GM23248 (cell line): ENCODE measurements at regions not wholly inside any gene's neighbourhood (a gene's known extent, or its start where the extent isn't known, plus 50 kb on each side); places are given as distances from the start of the nearest gene placed in this dataset.

ENCODE experiments used
- DNase-seq: peaks from one replicate; pipeline ENCODE4 v3.0.0-alpha.2; 2015
- H2AFZ ChIP-seq: fragments of 200-600 bp; sonication (generic); 2 replicates; pipeline ENCODE4 v1.6.1; 2016; ENCODE audit warnings: antibody characterized with exemption
- H3F3A ChIP-seq: fragments of 200-600 bp; sonication (generic); 2 replicates; pipeline ENCODE4 v1.6.1; 2016; ENCODE audit warnings: mild to moderate bottlenecking, antibody characterized with exemption, mixed run types; ENCODE audit not compliant: insufficient read depth
- H3K27ac ChIP-seq: fragments of 200-600 bp; sonication (generic); 2 replicates; pipeline ENCODE4 v1.5.1; 2016; ENCODE audit warnings: mild to moderate bottlenecking
- H3K27me3 ChIP-seq: fragments of 200-600 bp; sonication (generic); replicated peaks from 2 replicates; pipeline ENCODE4 v1.6.1; 2016; ENCODE audit warnings: mild to moderate bottlenecking; ENCODE audit not compliant: insufficient read depth
- H3K36me3 ChIP-seq: fragments of 200-600 bp; sonication (generic); 2 replicates; pipeline ENCODE4 v1.6.1; 2016; ENCODE audit warnings: low read depth, mild to moderate bottlenecking
- H3K4me1 ChIP-seq: fragments of 200-600 bp; sonication (generic); 2 replicates; pipeline ENCODE4 v1.6.1; 2016; ENCODE audit warnings: mild to moderate bottlenecking; ENCODE audit not compliant: insufficient read depth
- H3K4me2 ChIP-seq: fragments of 200-600 bp; sonication (generic); one replicate; pipeline ENCODE4 v1.6.1; 2016; ENCODE audit warnings: mild to moderate bottlenecking; ENCODE audit not compliant: unreplicated experiment
- H3K4me3 ChIP-seq: fragments of 200-600 bp; sonication (generic); 2 replicates; pipeline ENCODE4 v1.5.1; 2016; ENCODE audit warnings: mild to moderate bottlenecking
- H3K79me2 ChIP-seq: fragments of 200-600 bp; sonication (generic); 2 replicates; pipeline ENCODE4 v1.6.1; 2016; ENCODE audit warnings: mild to moderate bottlenecking; ENCODE audit not compliant: insufficient read depth
- H3K9ac ChIP-seq: fragments of 200-600 bp; sonication (generic); 2 replicates; pipeline ENCODE4 v1.6.1; 2016; ENCODE audit warnings: mild to moderate bottlenecking
- H3K9me2 ChIP-seq: fragments of 200-600 bp; sonication (generic); 2 replicates; pipeline ENCODE4 v1.6.1; 2016; ENCODE audit warnings: mixed run types, mild to moderate bottlenecking, moderate library complexity; ENCODE audit not compliant: insufficient read depth
- H3K9me3 ChIP-seq: fragments of 200-600 bp; sonication (generic); one replicate; pipeline ENCODE4 v1.6.1; 2017; ENCODE audit warnings: low read depth
- H4K20me1 ChIP-seq: fragments of 200-600 bp; sonication (generic); 2 replicates; pipeline ENCODE4 v1.6.0; 2016; ENCODE audit not compliant: insufficient read depth
- EZH2 ChIP-seq: fragments of 200-600 bp; sonication (generic); IDR thresholded peaks from 2 replicates; pipeline ENCODE4 v1.6.1; 2018; ENCODE audit warnings: antibody characterized with exemption, mild to moderate bottlenecking; ENCODE audit not compliant: insufficient read depth, poor library complexity, severe bottlenecking
- EZH2phosphoT487 ChIP-seq: fragments of 200-600 bp; sonication (generic); IDR thresholded peaks from 2 replicates; pipeline ENCODE4 v1.6.1; 2018; ENCODE audit warnings: antibody characterized with exemption, moderate library complexity, mild to moderate bottlenecking, low read depth; ENCODE audit not compliant: insufficient read depth
- WGBS, 2 experiments: methylation state at CpG; one replicate each; pipeline ENCODE4 v1.1.6; 2015 to 2017; ENCODE audit warnings: low lambda C conversion rate in 2 of 2, low coverage in 1 of 2; ENCODE audit errors: missing lambda C conversion rate in 2 of 2; 5-methylcytosine and 5-hydroxymethylcytosine counted together
- in situ Hi-C: fragments of 300-500 bp; cut with MboI; formaldehyde crosslinking; loops from 2 replicates; pipeline ENCODE4 v1.15.0; 2020

GRCh38 chr6:145531032-145531431, 204.3 kb downstream of the EPM2A start:
- TF ChIP-seq EZH2phosphoT487: no peak
- no peak for TF ChIP-seq EZH2
- Histone ChIP-seq H3K4me2 (no peak overlapping the region), H3K9me3 (no peaks in the 10 kb centered on the region), H3K9ac (no peak overlapping the region), H3K27me3 (0 out of 2 replicates have a peak, but pooled peaks cover 11% of the 10 kb centered on the region), H3K4me1 (no peaks in the 10 kb centered on the region), H3K27ac (no peak overlapping the region), H3K4me3 (no peak overlapping the region), H3K9me2 (no peaks in the 10 kb centered on the region), H3K36me3 (no peaks in the 10 kb centered on the region), H4K20me1 (no peaks in the 10 kb centered on the region), H2AFZ (no peak overlapping the region), H3K79me2 (no peaks in the 10 kb centered on the region), H3F3A (no peaks in the 10 kb centered on the region)
- in situ Hi-C loops: no loop called here
- no peak for DNase-seq
- 0% methylated on average over 1 of the region's 1 CpG for WGBS, 2 experiments

GRCh38 chr6:145531822-145532221, 203.5 kb downstream of the EPM2A start:
- Histone ChIP-seq H3K4me1 (no peaks in the 10 kb centered on the region), H2AFZ (no peak overlapping the region), H3K27ac (no peak overlapping the region), H3K27me3 (0 out of 2 replicates have a peak, but pooled peaks cover 11% of the 10 kb centered on the region), H3K9ac (no peak overlapping the region), H3K36me3 (no peaks in the 10 kb centered on the region), H3F3A (no peaks in the 10 kb centered on the region), H3K79me2 (no peaks in the 10 kb centered on the region), H3K4me3 (no peak overlapping the region), H3K9me2 (no peaks in the 10 kb centered on the region), H4K20me1 (no peaks in the 10 kb centered on the region), H3K9me3 (no peaks in the 10 kb centered on the region), H3K4me2 (no peak overlapping the region)
- no peak for TF ChIP-seq EZH2phosphoT487
- no peak for TF ChIP-seq EZH2
- no peak for DNase-seq
- in situ Hi-C loops: no loop called here
- 19 to 32% methylated on average over 3 of the region's 3 CpGs for WGBS, 2 experiments

DNA sequence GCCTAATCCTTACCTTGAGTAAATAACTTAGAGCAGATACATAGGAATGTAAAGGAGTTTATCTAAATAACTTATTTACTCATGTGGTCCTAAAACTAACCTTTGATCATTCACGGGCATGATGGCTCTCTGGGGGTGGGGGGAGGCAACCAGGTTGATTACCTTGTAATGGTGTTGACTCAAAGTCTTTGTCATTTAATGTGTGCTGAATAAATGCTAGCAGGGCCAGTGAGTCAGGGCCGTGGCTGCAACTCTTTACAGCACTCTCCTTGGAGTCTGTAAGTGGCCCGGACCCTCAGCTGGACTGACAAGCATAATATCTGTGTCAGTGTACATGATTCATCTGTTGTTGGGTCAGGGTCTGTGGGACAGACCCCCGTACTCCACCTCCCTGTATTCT, 203.0 kb downstream of the EPM2A start:
- no peaks in the 10 kb centered on the region for H3K4me1 ChIP-seq
- no peaks in the 10 kb centered on the region for H4K20me1 ChIP-seq
- 0 out of 2 replicates have a peak, but pooled peaks cover 11% of the 10 kb centered on the region for H3K27me3 ChIP-seq
- no peak overlapping the region for H2AFZ ChIP-seq
- TF ChIP-seq EZH2phosphoT487 (no peak), EZH2 (no peak)
- no peak overlapping the region for H3K9ac ChIP-seq
- in situ Hi-C loops: no loop called here
- no peak for DNase-seq
- no peaks in the 10 kb centered on the region for H3F3A ChIP-seq
- H3K4me2 ChIP-seq: no peak overlapping the region
- WGBS, 2 experiments: 14 to 16% methylated on average over 4 of the region's 4 CpGs
- no peaks in the 10 kb centered on the region for H3K9me3 ChIP-seq
- no peak overlapping the region for H3K4me3 ChIP-seq
- H3K27ac ChIP-seq: no peak overlapping the region
- no peaks in the 10 kb centered on the region for H3K36me3 ChIP-seq
- H3K79me2 ChIP-seq: no peaks in the 10 kb centered on the region
- no peaks in the 10 kb centered on the region for H3K9me2 ChIP-seq

DNA sequence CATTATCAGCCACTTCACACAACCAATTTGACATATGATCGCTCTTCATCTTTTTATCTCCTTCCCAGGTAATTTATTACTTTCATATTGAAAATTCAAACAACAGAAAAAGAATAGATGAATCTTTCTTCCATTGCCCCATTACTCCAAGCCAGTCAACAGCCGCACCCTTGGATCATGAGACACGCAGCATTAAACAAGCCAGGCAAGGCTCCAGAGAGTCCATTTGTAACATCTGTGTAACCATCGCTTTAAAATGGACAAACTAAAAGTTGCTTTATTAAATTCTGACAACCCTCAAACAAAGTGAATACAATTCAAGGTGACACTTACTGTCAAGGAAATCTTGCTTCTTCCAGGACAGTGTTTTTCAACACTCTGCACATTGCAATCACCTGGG, 200.3 kb downstream of the EPM2A start:
- Histone ChIP-seq H4K20me1 (no peaks in the 10 kb centered on the region), H3F3A (no peaks in the 10 kb centered on the region), H3K4me2 (no peak overlapping the region), H3K4me1 (no peaks in the 10 kb centered on the region), H3K36me3 (no peaks in the 10 kb centered on the region), H3K27me3 (0 out of 2 replicates have a peak, but pooled peaks cover 11% of the 10 kb centered on the region), H3K79me2 (no peaks in the 10 kb centered on the region), H3K9me2 (no peaks in the 10 kb centered on the region), H3K9me3 (no peaks in the 10 kb centered on the region), H3K4me3 (no peak overlapping the region), H3K9ac (no peak overlapping the region), H3K27ac (no peak overlapping the region), H2AFZ (no peak overlapping the region)
- 26 to 31% methylated on average over 4 of the region's 4 CpGs for WGBS, 2 experiments
- TF ChIP-seq EZH2phosphoT487: no peak
- TF ChIP-seq EZH2: no peak
- in situ Hi-C loops: no loop called here
- DNase-seq: peak; percentile 12

DNA sequence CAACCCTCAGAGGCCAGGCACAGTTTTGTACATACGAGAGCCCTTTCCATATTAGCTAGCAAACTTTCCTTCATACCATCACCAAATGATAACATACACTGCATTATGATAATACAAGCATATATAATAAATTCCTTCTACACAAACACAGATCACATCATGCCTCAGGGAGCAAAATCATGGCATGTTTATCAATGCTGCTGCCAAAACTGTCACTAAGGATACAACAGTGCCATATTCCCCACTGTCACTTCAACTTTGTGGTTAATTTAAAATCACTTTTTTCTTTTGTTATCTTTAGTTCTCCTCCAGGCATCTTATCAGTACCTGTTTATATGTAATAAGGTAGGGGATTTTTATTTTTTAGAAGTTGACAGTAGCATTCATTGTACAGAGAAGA, 196.3 kb downstream of the EPM2A start:
- Histone ChIP-seq H3K9me3 (no peaks in the 10 kb centered on the region), H3K9ac (no peak overlapping the region), H3K79me2 (no peaks in the 10 kb centered on the region), H2AFZ (no peak overlapping the region), H3K9me2 (no peaks in the 10 kb centered on the region), H3K27me3 (0 out of 2 replicates have a peak, but pooled peaks cover 5% of the 10 kb centered on the region), H3K4me2 (no peak overlapping the region), H3K27ac (no peak overlapping the region), H4K20me1 (no peaks in the 10 kb centered on the region), H3K36me3 (no peaks in the 10 kb centered on the region), H3K4me3 (no peak overlapping the region), H3F3A (no peaks in the 10 kb centered on the region), H3K4me1 (peaks cover 4% of the 10 kb centered on the region; the same call in 1 of the 2 replicates)
- TF ChIP-seq EZH2phosphoT487 (no peak), EZH2 (no peak)
- WGBS, 2 experiments: 38 to 47% methylated on average over 1 of the region's 1 CpG
- in situ Hi-C loops: no loop called here
- DNase-seq: no peak
